Kidney (tissue), 13 donors: ENCODE measurements at regions not wholly inside any gene's neighbourhood (a gene's known extent, or its start where the extent isn't known, plus 50 kb on each side); places are given as distances from the start of the nearest gene placed in this dataset.

Experiments used
- DNase-seq, 5 donors: peaks; one replicate each; pipeline ENCODE4 v3.0.0-alpha.2; 2013 to 2020
- FAIRE-seq: peaks from 2 replicates; lab custom pipeline; 2012; peaks lifted over from hg19 to GRCh38; lab: Jason Lieb, UNC
- H3K27ac ChIP-seq, 2 donors: one replicate each; pipeline ENCODE4 v1.7.0; 2013; ENCODE audit warnings: low read depth in 2 of 2, low read length in 2 of 2, inconsistent platforms in 1 of 2
- H3K27me3 ChIP-seq: one replicate; pipeline ENCODE4 v1.7.1; 2013; ENCODE audit warnings: low read length, inconsistent platforms; ENCODE audit not compliant: control insufficient read depth, insufficient read depth
- H3K36me3 ChIP-seq, 3 donors: one replicate each; pipeline versions ENCODE4 v1.7.0 to v1.7.1; 2013; ENCODE audit warnings: low read length in 3 of 3, control low read depth in 1 of 3, inconsistent platforms in 1 of 3; ENCODE audit not compliant: insufficient read depth in 3 of 3, control insufficient read depth in 2 of 3
- H3K4me1 ChIP-seq, 3 donors: one replicate each; pipeline versions ENCODE4 v1.7.0 to v1.7.1; 2013; ENCODE audit warnings: low read length in 3 of 3, inconsistent platforms in 1 of 3, low read depth in 1 of 3; ENCODE audit not compliant: control insufficient read depth in 2 of 3, insufficient read depth in 2 of 3
- H3K4me3 ChIP-seq, 3 donors: one replicate each; pipeline versions ENCODE4 v1.7.0 to v1.8.1; 2013; ENCODE audit warnings: low read length in 3 of 3, control low read depth in 1 of 3, inconsistent platforms in 1 of 3
- H3K9ac ChIP-seq, 3 donors: one replicate each; pipeline versions ENCODE4 v1.7.0 to v1.7.1; 2013; ENCODE audit warnings: low read length in 3 of 3, control low read depth in 1 of 3, inconsistent platforms in 1 of 3
- H3K9me3 ChIP-seq, 3 donors: one replicate each; pipeline versions ENCODE4 v1.7.0 to v1.7.1; 2013; ENCODE audit warnings: low read length in 3 of 3, control low read depth in 1 of 3, inconsistent platforms in 1 of 3; ENCODE audit not compliant: control insufficient read depth in 2 of 3, insufficient read depth in 1 of 3
- intact Hi-C: fragments of 100-400 bp; cut with DNase I; formaldehyde crosslinking; loops from one replicate; pipeline ENCODE4 v1.11.1; 2022
- TF ChIP-seq, protein P1 (sequence below): IDR thresholded peaks from 3 replicates; pipeline ENCODE4 v1.5.1; 2012; ENCODE audit warnings: mild to moderate bottlenecking, moderate library complexity, borderline replicate concordance; ENCODE audit not compliant: insufficient read depth; ENCODE audit errors: extremely low read depth
- donor health status: control.
- donor health status: control.
- donor health status: control.
- donor health status: control.
- donor health status: control.
- donor health status: DM: yes; HTN: yes; CAD: no.
- donor health status: Normal renal cell carcinoma (clear cell type).

DNA sequence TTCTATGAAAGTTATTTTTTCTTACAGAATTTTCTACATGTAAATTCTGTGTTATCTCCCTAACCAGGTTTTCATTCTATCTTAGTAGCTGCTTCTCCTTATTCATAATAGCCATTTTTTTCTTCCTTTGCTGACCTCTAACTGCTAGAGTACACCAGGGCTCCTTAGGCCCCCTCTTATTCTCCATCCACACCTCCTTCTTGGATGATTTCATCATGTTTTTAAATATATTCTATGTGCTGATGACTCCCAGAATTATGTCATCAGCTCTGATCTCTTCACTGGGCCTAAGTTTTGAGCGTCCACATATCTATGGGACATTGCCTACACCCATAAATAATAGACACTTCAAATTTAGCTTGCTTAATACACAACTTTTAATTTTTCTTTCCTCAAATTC lies 721.5 kb downstream of the SLC16A7 start:
- TF ChIP-seq, protein P1, sequence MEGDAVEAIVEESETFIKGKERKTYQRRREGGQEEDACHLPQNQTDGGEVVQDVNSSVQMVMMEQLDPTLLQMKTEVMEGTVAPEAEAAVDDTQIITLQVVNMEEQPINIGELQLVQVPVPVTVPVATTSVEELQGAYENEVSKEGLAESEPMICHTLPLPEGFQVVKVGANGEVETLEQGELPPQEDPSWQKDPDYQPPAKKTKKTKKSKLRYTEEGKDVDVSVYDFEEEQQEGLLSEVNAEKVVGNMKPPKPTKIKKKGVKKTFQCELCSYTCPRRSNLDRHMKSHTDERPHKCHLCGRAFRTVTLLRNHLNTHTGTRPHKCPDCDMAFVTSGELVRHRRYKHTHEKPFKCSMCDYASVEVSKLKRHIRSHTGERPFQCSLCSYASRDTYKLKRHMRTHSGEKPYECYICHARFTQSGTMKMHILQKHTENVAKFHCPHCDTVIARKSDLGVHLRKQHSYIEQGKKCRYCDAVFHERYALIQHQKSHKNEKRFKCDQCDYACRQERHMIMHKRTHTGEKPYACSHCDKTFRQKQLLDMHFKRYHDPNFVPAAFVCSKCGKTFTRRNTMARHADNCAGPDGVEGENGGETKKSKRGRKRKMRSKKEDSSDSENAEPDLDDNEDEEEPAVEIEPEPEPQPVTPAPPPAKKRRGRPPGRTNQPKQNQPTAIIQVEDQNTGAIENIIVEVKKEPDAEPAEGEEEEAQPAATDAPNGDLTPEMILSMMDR: no peak
- no peak overlapping the region for H3K9ac ChIP-seq
- FAIRE-seq: no peak

DNA sequence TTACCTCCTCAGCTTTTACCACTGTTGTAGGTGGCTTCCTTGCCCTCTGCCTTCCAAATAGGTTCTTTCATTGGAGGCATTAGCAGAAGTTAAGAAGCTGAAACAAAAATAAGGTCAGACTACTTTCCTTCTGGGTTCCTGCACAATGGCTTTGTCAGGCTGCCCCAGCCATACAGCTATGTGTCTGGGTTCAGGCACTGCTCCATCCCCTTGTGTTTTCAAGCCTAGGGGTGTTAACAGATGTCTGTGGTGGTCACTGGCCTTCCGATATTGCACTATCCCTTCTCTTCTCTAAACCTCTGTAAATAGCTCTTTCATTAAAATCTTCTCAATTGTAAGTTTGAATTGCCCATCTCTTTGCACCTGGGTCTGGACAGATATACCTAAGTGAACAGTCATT lies 728.9 kb downstream of the SLC16A7 start:
- DNase-seq: no peak
- Histone ChIP-seq H3K27ac (no peak overlapping the region), H3K4me3 (no peak overlapping the region), H3K27me3 (no peaks in the 10 kb centered on the region), H3K9ac (no peak overlapping the region), H3K9me3 (no peaks in the 10 kb centered on the region), H3K4me1 (no peaks in the 10 kb centered on the region), H3K36me3 (no peaks in the 10 kb centered on the region)
- no peak for FAIRE-seq
- intact Hi-C loops: no loop called here
- TF ChIP-seq, protein P1: no peak

More for the DNA sequence above, 721.5 kb downstream of the SLC16A7 start:
- H3K27me3 ChIP-seq: no peaks in the 10 kb centered on the region
- H3K27ac ChIP-seq: no peak overlapping the region
- no peak overlapping the region for H3K4me3 ChIP-seq
- H3K9me3 ChIP-seq: no peaks in the 10 kb centered on the region
- intact Hi-C loops: no loop called here
- H3K36me3 ChIP-seq: no peaks in the 10 kb centered on the region
- DNase-seq: no peak
- H3K4me1 ChIP-seq: no peaks in the 10 kb centered on the region

DNA sequence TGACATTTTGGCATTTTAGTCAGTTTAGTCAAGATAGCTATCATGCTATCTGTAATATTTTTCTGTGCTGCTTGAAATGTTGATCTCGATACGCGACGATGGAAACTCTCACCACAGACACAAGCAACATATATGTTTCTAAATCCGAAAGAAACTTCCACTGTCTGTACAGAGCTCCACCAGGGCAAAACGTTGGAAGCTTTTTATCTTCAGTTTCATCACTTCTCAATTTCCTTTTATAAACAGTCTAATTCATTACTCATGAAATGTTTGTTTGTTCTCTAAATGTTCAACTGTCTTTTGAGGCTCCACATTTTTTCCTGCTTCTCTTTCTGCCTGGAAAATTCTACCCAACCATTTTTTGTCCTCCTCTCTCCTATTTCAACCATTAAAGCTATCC lies 737.6 kb downstream of the SLC16A7 start:
- Histone ChIP-seq H3K9me3 (no peaks in the 10 kb centered on the region), H3K27ac (no peak overlapping the region), H3K4me3 (no peak overlapping the region), H3K9ac (no peak overlapping the region), H3K36me3 (no peaks in the 10 kb centered on the region), H3K4me1 (no peaks in the 10 kb centered on the region), H3K27me3 (no peaks in the 10 kb centered on the region)
- FAIRE-seq (no peak), DNase-seq (no peak)
- TF ChIP-seq, protein P1: no peak
- intact Hi-C loops: no loop called here

DNA sequence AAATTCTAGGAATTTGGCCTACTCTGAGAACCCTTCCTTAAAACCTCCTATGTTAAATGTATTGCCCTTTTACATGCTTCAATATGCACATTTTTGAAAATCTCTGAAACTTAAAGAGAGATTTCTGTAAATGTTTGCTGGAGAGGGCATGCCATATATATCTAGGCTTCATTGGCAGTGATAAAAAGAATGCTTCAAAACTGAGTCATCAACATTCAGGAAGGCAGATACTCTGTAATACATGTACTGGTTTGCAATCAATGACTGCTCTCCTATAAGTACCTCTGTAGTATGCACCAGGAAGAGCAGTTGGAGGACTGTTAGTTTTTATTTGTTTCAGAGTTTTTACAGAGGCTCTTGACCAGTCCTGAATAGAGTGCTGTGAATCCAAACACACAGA lies 739.9 kb downstream of the SLC16A7 start:
- FAIRE-seq (no peak), DNase-seq (no peak)

More for the DNA sequence above, 739.9 kb downstream of the SLC16A7 start:
- no peaks in the 10 kb centered on the region for H3K36me3 ChIP-seq
- H3K4me1 ChIP-seq: no peaks in the 10 kb centered on the region
- H3K27ac ChIP-seq: no peak overlapping the region
- TF ChIP-seq, protein P1: no peak
- no peaks in the 10 kb centered on the region for H3K9me3 ChIP-seq
- no peaks in the 10 kb centered on the region for H3K27me3 ChIP-seq
- no peak overlapping the region for H3K9ac ChIP-seq
- intact Hi-C loops: no loop called here
- H3K4me3 ChIP-seq: no peak overlapping the region
